Right ventricle myocardium inferior (tissue), 1 donor: ENCODE measurements at regions not wholly inside any gene's neighbourhood (a gene's known extent, or its start where the extent isn't known, plus 50 kb on each side); places are given as distances from the start of the nearest gene placed in this dataset.

Source experiments
- ATAC-seq: fragments of 200-7000 bp; cut with Tn5 transposase; one replicate; pipeline ENCODE4 v1.9.1; 2020; ENCODE audit warnings: mild to moderate bottlenecking, moderate library complexity
- DNase-seq: peaks from one replicate; pipeline ENCODE4 v3.0.0; 2021; ENCODE audit errors: missing footprints
- intact Hi-C: fragments of 100-400 bp; cut with DNase I; formaldehyde crosslinking; loops from one replicate; pipeline ENCODE4 v1.11.0; 2022
- donor health status: DM: no; HTN: yes; CAD: no; lungs with severe emphysema.

DNA sequence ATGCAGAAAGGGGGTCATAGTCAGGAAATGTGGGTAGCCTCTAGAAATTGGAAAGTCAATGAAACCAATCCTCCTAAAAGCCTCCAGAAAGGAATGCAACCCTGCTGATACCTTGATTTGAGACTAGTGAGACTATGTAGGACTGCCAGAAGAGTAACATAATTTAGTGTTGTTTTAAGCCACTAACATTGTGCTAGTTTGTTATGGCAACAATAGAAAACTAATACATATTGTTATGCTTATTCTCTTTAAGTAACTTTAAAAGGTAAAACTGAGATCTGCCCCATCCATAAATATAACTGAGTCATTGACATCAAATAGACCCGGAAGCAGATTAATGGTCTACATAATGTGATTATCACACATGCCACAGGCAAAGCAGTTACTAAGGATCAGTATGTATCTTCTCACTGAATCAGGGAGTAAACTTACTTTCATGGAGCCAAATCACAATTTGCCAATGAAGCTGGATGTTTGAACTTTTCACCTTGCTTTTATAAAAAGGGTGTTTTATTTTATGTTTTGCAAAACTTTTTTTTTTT is 146.4 kb upstream of the TMEM106B start:
- intact Hi-C loops = loop anchor here (10.0 kb wide), 1 partner anchor 430 kb away; no protein-coding TSS in a partner anchor
- ATAC-seq (no peak), DNase-seq (no peak)

DNA sequence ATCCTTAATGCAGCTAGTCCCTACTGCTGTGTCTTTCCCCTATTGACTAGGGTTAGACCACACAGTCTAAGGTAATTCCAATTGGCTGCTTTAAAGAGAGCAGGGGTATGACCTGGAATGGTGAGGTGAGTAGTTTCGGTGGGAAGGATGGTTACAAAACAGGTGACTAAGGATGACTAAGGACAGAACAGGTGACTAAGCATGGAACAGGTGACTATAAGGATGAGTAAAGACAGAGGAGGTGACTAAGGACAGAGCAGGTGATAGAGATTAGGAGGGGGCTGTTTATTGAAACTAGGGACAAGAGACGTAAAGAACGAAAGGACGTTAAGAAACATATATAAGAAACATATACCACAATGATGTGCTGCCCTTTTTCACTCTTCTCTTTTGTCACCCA is 145.1 kb upstream of the TMEM106B start:
- ATAC-seq (no peak), DNase-seq (no peak)
- intact Hi-C loops = loop anchor here (2.0 to 10.0 kb wide), 2 partner anchors 257 to 429 kb away; no protein-coding TSS in a partner anchor

DNA sequence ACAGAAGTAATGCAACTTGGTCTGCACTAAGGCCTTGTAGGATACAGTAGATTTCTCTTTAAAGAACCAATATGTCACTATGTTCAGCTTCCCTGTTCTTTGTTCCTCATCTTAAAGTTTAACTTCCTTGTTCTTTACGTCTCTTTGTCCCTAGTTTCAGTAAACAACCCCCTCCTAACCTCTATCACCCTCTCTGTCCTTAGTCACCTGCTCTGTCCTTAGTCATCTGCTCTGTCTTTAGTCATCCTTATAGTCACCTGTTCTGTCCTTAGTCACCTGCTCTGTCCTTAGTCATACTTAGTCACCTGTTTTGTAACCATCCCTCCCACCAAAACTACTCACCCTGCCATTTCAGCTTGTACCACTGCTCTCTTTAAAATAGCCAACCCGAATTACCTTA is 144.6 kb upstream of the TMEM106B start:
- no peak for DNase-seq
- intact Hi-C loops = loop anchor here (2.0 to 10.0 kb wide), 2 partner anchors 256 to 428 kb away; no protein-coding TSS in a partner anchor
- no peak for ATAC-seq

DNA sequence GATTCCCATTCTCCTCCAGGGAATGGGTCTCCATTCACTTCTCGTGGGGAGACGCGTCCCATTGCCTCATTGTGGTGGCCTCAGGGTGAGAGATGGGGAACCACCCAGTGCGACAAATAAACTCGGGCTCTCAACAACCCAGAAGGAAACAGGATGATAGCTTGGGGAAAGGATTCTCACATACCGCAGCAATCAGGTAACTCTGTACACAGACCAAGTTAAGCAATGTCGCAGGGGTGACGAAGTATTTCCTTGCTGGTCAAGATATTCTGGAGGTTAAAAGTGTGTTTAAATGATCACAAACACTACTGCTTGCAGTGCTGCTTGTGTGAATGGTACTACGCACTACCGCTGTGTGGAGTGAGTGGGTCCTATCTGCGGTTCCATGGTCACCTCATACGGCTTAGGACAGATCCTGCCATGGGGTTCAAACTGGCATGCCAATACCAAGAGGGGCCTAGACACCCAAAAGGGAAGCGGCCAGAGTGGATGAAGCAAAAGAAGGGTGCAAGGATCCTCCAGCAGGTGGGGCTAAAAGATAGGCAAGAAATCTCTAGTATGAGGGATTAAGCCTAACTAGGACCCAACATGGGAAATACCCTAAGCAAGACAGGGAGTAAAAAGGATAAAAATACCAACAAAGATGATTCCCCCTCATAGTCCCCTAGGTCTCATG is 143.8 kb upstream of the TMEM106B start:
- intact Hi-C loops = loop anchor here (2.0 to 10.0 kb wide), 2 partner anchors 256 to 428 kb away; no protein-coding TSS in a partner anchor
- DNase-seq (no peak), ATAC-seq (no peak)

DNA sequence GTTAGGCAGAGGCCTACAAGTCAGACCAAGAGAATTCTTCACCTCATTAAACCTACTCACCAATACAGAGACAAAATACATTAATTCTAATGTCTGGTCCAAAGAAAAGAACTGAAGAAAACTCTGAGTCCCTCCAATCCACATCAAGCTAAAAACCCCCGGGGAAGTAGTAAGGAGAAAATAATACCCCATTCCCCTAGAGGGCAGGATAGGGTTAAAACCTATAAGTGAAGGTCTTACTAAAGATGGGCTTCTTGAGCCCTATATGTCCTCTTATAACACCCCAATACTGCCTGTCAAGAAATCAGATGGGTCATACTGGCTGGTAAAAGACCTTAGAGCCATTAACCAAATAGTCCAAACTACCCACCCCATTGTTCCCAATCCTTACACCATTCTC is 141.3 kb upstream of the TMEM106B start:
- DNase-seq = no peak
- intact Hi-C loops = loop anchor here (10.0 kb wide), 1 partner anchor 425 kb away; no protein-coding TSS in a partner anchor
- ATAC-seq = no peak

DNA sequence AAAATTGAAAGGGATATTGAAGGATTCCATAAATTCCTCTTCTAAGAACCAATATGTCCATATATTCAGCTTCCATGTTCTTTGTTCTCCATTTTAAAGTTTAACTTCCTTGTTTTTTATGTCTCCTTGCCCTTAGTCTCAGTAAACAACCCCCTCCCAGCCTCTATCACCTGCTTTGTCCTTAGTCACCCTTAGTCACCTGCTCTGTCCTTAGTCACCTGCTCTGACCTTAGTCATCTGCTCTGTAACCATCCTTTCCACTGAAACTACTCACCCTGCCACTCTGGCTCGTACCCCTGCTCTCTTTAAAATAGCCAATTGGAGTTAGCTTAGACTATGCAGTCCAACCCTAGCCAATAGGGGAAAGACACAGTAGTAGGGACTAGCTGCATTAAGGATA is 136.2 kb upstream of the TMEM106B start:
- ATAC-seq = no peak
- no peak for DNase-seq
- intact Hi-C loops = no loop called here

DNA sequence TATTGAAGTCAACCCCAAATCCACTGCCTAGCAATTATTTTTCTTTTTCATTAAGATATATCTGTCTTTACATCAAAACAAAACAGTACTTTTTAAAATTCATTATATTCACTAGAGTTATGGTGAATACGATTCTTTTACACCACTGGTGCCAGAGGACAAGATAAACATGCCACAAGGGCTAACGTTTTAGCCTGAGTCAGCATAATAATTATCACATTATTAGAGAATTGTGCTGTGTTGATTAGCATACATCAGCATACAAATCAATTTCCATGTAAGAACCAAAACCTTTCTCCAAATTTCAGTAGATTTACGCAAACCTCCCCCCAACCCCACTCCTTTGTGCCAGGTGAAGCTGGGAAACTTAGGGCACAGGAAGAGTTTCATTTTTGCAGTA is 131.1 kb upstream of the TMEM106B start:
- intact Hi-C loops = no loop called here
- DNase-seq (no peak), ATAC-seq (no peak)

DNA sequence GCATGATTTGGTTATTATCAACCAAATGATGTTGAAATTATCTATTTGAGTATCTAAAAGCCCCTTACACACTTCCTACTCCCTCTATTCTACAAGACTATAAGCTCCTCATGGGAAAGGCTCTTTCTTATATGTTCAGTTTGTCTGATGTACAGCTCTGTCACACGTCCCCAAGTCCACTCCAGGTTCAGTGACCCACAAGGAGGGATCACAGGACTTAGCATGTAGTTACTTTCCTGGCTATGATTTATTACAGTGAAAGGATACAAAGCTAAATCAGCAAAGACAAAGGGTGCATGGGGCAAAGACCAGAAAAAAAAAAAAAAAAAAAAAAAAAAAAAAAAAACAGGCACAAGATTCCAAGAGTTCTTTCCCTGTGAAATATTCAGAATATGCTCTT is 125.6 kb upstream of the TMEM106B start:
- intact Hi-C loops = no loop called here
- DNase-seq (no peak), ATAC-seq (no peak)

DNA sequence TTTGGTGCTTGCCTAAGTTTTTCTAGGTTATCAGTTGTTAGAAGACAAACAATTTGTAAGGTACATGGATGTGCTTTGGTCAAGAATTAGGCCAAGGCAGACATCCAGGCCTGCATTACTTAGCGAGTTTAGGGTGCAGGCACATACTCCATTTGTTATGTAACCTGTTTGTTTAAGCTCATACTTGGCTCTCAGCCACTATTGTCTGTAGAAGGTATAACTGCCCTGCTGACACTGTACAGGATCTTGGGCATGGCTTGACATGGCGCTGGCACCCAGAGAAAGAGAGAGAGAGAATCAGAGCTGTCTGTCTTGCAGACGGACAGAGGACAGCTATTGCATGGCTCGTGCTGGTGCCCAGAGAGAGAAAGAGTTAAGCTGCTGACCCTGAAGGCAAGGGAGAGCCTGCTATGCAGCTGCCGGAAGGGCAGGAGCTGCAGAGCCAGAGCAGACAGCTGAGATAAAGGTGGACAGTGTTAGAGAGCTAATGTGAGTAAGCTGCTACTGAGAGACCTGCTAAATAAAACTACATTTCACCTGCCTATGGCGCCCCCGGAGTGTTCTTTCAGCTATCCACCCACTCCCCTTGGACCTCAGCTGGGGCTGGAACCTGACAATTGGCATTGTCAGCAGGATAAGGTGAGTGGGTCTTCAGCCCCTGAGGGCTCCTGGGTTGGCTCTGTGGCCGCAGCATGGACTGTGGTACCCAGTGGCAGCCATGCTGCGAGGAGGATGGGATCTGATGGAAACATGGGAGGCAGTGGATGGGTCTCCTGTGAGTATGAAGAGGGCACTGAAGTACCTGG is 120.9 kb upstream of the TMEM106B start:
- no peak for DNase-seq
- no peak for ATAC-seq
- intact Hi-C loops = no loop called here

DNA sequence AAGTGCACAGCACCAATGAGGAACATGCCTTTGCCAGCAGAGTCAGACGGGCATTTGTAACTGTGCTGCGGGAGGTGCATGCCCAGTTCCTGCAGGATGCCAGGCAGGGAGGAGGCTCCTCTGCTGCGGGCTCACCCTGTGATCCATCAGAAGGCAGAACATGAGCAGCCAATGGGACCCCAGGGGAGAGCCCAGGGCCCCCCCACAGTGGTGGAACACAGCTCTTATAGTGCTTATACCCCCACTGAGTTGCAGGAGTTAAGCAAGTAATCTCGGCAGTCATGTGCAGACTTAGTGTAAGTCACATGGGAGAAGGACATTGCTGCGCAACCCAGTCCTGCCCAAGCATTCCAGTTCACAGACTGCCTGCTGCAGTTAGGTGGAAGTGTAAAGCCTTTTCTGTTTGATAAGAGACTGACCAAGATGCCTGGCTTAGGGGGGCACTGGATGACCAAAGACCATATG is 120.3 kb upstream of the TMEM106B start:
- ATAC-seq (no peak), DNase-seq (no peak)
- intact Hi-C loops = no loop called here

DNA sequence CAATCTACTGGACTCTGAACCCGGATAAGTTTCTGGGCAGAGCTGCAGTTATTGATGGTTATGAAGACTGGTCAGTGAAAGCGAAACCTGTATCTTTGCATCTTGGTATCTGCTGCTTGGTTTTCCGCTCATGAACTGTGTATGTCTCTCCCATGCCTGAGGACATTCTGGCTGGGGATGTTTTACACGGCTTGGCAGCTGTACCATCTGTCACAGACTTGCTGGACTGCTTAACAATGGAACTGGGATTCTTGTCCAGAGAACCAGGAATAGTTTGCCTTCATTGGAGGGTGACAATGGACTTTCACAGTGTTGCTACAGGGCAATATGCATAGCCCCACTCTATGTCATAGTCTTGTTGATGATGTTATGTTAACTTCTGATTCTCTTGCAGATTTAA is 119.9 kb upstream of the TMEM106B start:
- ATAC-seq (no peak), DNase-seq (no peak)
- intact Hi-C loops = no loop called here

DNA sequence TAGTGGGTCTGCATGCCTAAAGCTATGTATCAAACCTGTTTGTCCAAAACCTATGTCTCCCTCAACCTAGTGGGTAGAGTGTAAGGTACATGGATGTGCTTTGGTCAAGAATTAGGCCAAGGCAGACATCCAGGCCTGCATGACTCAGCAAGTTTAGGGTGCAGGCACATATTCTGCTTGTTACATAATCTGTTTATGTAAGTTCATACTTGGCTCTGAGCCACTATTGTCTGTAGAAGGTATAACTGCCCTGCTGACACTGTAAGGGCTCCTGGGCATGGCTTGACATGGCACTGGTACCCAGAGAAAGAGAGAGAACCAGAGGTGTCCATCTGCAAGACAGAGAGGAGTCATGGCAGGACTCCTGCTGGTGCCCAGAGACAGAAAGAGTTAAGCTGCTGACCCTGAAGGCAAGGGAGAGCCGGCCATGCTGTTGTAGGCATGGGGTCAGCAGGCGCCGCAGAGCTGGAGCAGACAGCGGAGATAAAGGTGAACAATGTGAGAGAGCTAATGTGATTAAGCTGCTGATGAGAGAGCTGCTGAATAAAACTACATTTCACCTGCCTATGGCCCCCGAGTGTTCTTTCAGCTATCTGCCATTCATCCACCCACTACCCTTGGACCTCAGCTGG is 118.5 kb upstream of the TMEM106B start:
- intact Hi-C loops = no loop called here
- ATAC-seq = no peak
- no peak for DNase-seq

DNA sequence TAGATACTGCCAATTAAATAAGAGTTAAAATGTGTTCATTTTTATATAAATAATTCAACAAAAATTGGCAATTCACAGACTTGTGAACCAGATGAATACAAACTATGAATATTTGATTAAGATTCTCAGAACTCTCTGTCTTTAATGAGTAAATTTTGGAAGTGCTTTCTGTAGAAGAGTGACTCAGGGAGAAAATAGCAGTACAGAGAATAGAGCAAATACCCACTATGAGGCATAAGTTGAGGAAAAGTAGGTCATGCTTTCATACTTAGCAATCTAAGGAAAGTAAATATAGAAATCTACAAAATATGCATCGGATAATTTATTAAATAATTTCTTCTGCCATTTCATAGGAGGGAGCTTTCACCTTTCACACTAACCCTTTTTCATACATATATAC is 117.7 kb upstream of the TMEM106B start:
- intact Hi-C loops = no loop called here
- no peak for ATAC-seq

DNA sequence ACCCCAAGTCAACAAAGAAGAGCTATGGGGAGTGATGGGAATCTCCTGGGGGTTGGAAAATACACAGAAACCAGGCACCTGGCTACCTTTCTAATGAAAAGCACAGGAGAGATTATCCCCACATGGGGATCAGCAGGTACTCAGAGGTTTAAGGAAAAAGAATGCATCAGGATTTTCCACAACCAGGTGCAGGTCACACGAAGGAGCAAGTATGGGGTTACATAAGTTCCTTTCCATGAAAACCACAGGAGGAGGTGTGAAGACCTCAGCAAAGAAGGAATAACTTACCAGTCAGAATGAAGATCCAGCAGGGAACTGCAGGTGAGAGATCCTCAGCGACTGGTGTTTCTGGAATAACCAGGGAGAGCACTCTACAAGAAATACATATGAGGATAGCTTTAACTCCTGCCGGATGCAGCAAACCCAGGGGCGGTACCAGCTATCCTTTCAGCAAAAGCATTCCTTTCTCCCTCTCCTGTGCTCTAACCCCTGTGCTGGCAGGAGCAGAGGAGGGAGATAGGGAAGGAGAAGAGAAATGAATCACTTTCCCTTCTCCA is 116.7 kb upstream of the TMEM106B start:
- ATAC-seq = no peak
- no peak for DNase-seq
- intact Hi-C loops = no loop called here

More for the DNA sequence above, 117.7 kb upstream of the TMEM106B start:
- DNase-seq = no peak

DNA sequence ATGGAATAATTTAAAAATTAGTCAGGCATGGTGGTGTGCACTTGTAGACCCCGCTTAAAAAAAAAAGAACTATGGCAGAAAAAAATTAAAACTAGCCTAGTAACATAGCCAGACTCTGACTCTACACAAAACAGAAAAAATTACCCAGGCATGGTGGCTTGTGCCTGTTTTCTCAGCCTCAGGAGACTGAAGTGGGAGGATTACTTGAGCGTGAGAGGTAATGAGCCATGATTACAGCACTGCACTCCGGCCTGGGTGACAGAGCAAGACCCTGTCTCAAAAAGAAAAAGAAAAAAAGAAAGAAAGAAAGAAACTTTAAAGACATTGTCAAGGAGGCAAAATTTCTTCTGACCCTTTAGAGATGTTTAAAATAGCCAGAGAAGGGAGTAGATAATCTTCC is 109.0 kb upstream of the TMEM106B start:
- DNase-seq (no peak), ATAC-seq (no peak)
- intact Hi-C loops = no loop called here

DNA sequence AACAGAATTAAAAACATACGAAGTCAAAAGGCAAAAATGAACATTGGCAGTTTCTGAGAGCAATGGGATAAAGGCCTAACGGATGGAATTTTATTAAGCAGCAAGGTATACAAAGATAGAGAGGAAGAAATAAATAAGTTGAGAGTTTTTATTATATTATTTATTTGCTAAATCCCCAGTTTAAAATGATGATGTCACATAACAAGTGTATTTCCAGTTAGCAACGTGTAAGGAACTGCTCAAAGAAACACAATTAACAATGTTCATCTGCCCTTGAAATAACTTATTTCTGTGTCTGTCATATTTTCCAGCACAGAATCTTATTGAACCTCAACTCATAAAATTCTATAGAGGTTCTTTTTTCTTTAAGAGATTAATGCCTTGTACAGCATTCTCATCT is 108.6 kb upstream of the TMEM106B start:
- intact Hi-C loops = no loop called here
- no peak for DNase-seq

DNA sequence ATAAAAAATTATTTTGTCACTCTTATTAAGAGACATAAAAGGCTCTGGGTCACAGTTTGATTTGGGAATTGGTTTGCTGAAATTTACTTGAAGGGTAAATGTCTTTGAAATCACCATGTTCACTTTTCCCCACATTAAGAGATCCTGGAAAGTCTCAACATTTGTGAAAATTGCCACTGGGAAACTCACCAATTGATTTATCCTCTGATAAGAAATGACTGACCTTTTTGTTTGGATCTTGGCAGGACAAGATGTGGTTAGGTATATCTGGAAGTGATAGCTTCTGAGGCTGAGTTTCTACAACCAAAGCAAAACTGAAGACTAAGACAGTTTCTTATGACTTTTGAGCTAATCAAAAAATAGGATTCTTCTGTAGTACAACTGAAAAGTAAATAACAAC is 107.1 kb upstream of the TMEM106B start:
- ATAC-seq (no peak), DNase-seq (no peak)
- intact Hi-C loops = no loop called here

More for the DNA sequence above, 108.6 kb upstream of the TMEM106B start:
- ATAC-seq = no peak

DNA sequence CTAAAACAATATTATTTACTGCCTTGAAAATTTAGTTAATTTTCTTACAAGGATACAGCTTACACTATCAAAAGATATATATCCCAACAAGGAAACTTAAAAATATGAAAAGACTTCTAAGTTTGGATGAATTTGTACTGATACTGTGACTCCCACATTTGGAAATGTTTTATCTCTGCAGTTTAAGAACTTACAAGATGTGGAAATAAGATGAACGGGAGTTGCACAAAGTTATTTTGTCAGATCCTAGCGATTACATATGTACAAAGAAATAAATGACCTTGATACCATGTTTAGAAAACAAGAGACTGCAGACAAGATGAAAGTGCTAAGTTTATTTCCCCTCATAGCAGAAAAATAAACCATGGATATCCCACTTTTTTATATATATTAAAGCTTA is 103.7 kb upstream of the TMEM106B start:
- ATAC-seq (no peak), DNase-seq (no peak)
- intact Hi-C loops = no loop called here

DNA sequence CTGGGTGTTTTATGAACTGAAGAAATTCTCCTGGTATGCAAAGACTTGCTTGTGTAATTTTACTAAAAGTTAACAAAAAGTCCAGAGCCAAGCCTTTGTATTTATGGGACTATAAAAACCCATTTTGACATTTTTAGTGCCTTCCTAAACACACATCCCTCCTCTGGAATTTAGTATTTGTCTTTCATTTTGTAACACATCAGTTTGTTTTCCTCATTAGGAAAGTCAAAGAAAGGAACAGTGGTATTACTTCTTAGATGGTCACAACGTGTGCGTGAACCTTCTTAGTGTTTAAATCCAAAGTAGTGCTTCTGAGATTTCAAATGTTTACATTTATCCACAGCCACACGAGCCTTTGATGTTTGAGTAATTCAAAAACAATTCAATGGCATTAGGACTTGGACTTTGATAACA is 103.2 kb upstream of the TMEM106B start:
- intact Hi-C loops = no loop called here
- ATAC-seq = no peak

More for the DNA sequence above, 103.2 kb upstream of the TMEM106B start:
- no peak for DNase-seq
